ENCODE measurements at regions not wholly inside any gene's neighbourhood (a gene's known extent, or its start where the extent isn't known, plus 50 kb on each side); places are given as distances from the start of the nearest gene placed in this dataset.

DNA sequence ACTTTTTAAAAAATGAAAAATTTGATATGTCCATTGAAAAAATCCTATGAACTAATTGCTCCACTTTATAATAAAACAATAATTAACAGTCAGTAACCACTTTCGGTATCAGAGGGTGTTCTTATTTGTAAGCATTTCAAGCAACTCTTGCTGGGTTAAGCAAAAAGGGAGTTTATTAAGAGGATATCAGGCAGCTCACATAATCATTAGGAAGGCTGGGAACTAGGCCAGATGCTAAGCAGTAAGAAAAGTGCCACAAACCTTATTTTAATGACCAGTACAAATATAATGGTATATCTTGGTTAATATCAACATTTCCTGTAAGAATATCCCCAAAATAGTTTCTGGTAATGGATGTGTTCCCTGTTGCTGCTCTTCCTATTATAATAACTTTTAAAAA is 2618.3 kb upstream of the PCDH20 start:
- Histone ChIP-seq H3K79me2 (ENCODE audit: control insufficient read depth, insufficient read depth, low read length, unreplicated experiment) (no peaks in the 10 kb centered on the region), H3K4me1 (ENCODE audit: control insufficient read depth, insufficient read depth, low read length, unreplicated experiment) (no peaks in the 10 kb centered on the region), H2AFZ (ENCODE audit: low read length, unreplicated experiment) (no peak overlapping the region)

DNA sequence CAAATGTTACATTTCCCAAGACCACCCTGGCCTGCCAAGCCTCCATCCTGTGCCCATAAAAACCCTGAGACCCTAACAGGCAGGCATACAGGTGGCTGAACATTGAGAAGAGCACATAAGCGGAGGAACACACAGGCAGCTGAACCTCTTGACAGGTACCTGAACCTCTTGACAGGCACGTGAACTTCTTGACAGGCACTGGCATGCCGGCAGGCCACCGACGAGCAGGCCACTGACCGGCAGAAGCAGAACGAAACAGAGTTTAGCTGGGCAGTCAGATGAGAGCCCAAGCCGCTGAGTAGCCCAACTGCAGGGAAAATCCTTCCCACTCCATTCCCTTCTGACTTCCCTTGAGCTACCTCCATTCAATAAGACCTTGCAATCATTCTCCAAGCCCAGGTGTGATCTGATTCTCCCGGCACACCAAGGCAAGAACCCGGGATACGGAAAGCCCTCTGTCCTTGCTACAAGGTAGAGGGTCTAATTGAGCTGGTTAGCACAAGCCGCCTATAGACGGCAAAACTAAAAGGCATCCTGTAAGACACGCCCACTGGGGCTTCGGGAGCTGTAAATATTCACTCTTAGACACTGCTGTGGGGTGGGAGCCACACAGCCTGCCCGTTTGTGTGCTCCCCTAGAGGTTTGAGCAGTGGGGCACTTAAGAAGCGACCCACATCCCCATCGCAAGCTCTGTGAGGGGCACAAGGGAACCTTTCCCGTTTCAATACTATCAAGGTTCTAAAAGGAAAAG is 2613.9 kb upstream of the PCDH20 start:
- no peaks in the 10 kb centered on the region for H3K79me2 ChIP-seq (ENCODE audit: control insufficient read depth, insufficient read depth, low read length, unreplicated experiment)
- H2AFZ ChIP-seq (ENCODE audit: low read length, unreplicated experiment) = no peak overlapping the region
- no peaks in the 10 kb centered on the region for H3K36me3 ChIP-seq (ENCODE audit: insufficient read depth, low read length)
- H3K4me1 ChIP-seq (ENCODE audit: control insufficient read depth, insufficient read depth, low read length, unreplicated experiment) = no peaks in the 10 kb centered on the region
- H3K27ac ChIP-seq (ENCODE audit: low read depth, low read length) = no peak overlapping the region
- no peak overlapping the region for H3K4me3 ChIP-seq (ENCODE audit: low read depth, low read length)
- no peaks in the 10 kb centered on the region for H3K27me3 ChIP-seq (ENCODE audit: insufficient read depth, low read length)

More for the DNA sequence above, 2618.3 kb upstream of the PCDH20 start:
- Histone ChIP-seq H3K36me3 (ENCODE audit: insufficient read depth, low read length) (no peaks in the 10 kb centered on the region), H3K27me3 (ENCODE audit: insufficient read depth, low read length) (no peaks in the 10 kb centered on the region), H3K4me3 (ENCODE audit: low read depth, low read length) (no peak overlapping the region), H3K27ac (ENCODE audit: low read depth, low read length) (no peak overlapping the region)

DNA sequence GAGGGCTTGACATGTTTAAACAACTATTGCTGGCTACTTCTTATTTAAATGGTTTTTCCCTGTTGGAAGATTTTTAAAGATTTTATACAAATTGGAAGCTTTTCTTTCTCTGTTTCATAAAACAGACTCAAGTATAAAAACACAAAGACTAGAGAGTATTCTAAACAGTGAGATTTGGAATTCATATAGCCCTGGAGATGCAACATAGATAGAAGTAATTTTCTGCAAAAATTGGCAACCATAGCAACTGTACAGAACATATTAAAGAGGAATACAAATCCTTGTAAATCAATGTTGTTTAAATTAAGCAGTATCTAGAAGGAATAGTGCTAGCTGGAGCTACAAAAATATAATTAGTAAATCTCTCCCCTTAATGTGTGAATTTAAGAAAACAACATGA is 2612.9 kb upstream of the PCDH20 start:
- H2AFZ ChIP-seq (ENCODE audit: low read length, unreplicated experiment) = no peak overlapping the region
- H3K27ac ChIP-seq (ENCODE audit: low read depth, low read length) = no peak overlapping the region
- no peaks in the 10 kb centered on the region for H3K4me1 ChIP-seq (ENCODE audit: control insufficient read depth, insufficient read depth, low read length, unreplicated experiment)
- no peaks in the 10 kb centered on the region for H3K27me3 ChIP-seq (ENCODE audit: insufficient read depth, low read length)
- no peaks in the 10 kb centered on the region for H3K36me3 ChIP-seq (ENCODE audit: insufficient read depth, low read length)
- H3K4me3 ChIP-seq (ENCODE audit: low read depth, low read length) = no peak overlapping the region
- H3K79me2 ChIP-seq (ENCODE audit: control insufficient read depth, insufficient read depth, low read length, unreplicated experiment) = no peaks in the 10 kb centered on the region

DNA sequence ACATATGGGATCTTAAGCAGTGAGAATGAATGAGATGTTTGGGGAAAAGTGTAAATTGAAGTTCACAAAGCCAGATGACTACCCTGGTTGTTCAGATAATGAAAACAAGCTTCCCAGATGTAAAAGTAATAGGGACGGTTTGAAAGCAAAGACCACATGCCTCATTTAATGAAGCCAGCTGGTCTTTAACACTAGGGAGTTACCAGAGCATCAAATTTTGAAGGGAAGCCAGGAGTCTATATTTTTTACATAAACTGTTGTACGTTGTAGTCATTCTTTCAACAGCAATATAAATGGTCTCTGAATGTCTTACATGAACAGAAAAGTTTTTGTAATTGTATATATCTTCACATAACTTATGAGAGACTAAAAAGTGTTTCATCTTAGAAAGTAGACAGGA is 2604.5 kb upstream of the PCDH20 start:
- Histone ChIP-seq H2AFZ (ENCODE audit: low read length, unreplicated experiment) (no peak overlapping the region), H3K4me3 (ENCODE audit: low read depth, low read length) (no peak overlapping the region), H3K4me1 (ENCODE audit: control insufficient read depth, insufficient read depth, low read length, unreplicated experiment) (no peaks in the 10 kb centered on the region), H3K27me3 (ENCODE audit: insufficient read depth, low read length) (no peaks in the 10 kb centered on the region), H3K79me2 (ENCODE audit: control insufficient read depth, insufficient read depth, low read length, unreplicated experiment) (no peaks in the 10 kb centered on the region), H3K27ac (ENCODE audit: low read depth, low read length) (no peak overlapping the region), H3K36me3 (ENCODE audit: insufficient read depth, low read length) (no peaks in the 10 kb centered on the region)

DNA sequence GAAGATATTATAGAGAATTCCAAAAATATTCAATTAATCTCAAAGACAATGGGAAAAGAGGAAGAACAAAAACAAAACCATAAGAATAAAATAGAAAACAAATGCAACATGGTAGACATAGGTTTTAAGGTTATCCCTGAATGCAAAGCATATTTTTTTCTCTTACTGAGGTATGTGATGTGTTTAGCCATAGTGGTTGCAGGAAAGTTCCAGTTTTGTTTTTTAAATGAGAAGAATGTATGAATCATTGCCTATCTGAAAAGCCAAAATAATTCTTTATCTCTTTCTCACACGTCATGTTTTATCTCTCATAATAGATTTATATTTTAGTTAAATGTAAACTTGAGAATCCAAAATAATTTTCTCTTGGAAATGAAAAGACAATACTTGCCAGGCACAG is 2591.7 kb upstream of the PCDH20 start:
- no peak overlapping the region for H3K27ac ChIP-seq (ENCODE audit: low read depth, low read length)

DNA sequence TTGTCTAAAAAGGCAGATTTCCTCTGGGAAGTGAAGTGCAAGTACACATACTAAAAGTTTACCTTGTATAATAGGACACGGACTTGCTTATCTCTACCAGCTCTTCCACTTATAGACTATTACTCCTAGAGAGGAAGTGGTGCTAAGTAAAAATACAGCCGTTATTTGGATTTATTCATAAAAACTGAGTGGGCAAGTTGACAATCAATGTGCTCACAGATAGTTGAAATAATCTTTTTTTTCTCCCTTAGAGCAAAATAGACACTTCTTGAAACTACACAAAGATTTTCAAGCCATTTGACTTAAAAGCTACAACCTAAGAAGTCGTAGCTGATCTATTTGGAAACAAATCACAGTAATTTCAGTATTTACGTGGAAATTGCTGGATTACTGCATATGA is 2584.7 kb upstream of the PCDH20 start:
- Histone ChIP-seq H3K36me3 (ENCODE audit: insufficient read depth, low read length) (no peaks in the 10 kb centered on the region), H3K4me3 (ENCODE audit: low read depth, low read length) (no peak overlapping the region), H3K4me1 (ENCODE audit: control insufficient read depth, insufficient read depth, low read length, unreplicated experiment) (no peaks in the 10 kb centered on the region), H2AFZ (ENCODE audit: low read length, unreplicated experiment) (no peak overlapping the region), H3K79me2 (ENCODE audit: control insufficient read depth, insufficient read depth, low read length, unreplicated experiment) (no peaks in the 10 kb centered on the region), H3K27ac (ENCODE audit: low read depth, low read length) (no peak overlapping the region), H3K27me3 (ENCODE audit: insufficient read depth, low read length) (no peaks in the 10 kb centered on the region)

More for the DNA sequence above, 2591.7 kb upstream of the PCDH20 start:
- Histone ChIP-seq H3K79me2 (ENCODE audit: control insufficient read depth, insufficient read depth, low read length, unreplicated experiment) (no peaks in the 10 kb centered on the region), H2AFZ (ENCODE audit: low read length, unreplicated experiment) (no peak overlapping the region), H3K36me3 (ENCODE audit: insufficient read depth, low read length) (no peaks in the 10 kb centered on the region), H3K4me1 (ENCODE audit: control insufficient read depth, insufficient read depth, low read length, unreplicated experiment) (no peaks in the 10 kb centered on the region), H3K27me3 (ENCODE audit: insufficient read depth, low read length) (no peaks in the 10 kb centered on the region), H3K4me3 (ENCODE audit: low read depth, low read length) (no peak overlapping the region)

DNA sequence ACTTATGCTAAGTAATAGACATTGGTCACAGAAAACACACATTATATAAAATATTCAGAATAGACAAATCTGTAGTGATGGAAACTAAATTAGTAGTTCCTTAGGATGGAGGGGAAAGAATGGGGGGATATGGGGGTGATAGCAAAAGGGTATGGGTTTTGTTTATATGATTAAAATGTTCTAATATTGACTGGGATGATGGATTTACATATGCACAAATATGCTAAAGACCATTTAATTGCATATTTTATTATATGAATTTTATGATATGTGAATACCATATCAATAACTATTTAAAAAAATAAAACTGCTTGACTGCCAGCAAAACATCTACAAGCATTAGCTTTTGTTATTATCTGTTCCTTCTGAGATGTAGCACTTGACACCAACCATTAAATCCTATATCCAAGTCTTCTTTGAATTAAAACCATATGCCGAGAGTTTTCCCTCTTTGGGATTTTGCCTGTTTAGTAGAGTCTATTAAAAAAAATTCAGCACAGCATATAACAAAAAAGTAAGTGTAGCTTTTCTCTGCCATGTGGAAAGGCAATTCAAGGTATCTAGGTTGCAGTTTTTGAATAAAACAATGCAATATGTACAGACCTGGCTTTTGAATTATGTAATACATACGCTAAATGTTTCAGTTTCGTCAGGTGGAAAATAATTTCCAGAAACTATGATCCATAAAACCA is 2584.1 kb upstream of the PCDH20 start:
- Histone ChIP-seq H3K79me2 (ENCODE audit: control insufficient read depth, insufficient read depth, low read length, unreplicated experiment) (no peaks in the 10 kb centered on the region), H3K4me1 (ENCODE audit: control insufficient read depth, insufficient read depth, low read length, unreplicated experiment) (no peaks in the 10 kb centered on the region), H3K27ac (ENCODE audit: low read depth, low read length) (no peak overlapping the region), H3K27me3 (ENCODE audit: insufficient read depth, low read length) (no peaks in the 10 kb centered on the region), H3K36me3 (ENCODE audit: insufficient read depth, low read length) (no peaks in the 10 kb centered on the region), H3K4me3 (ENCODE audit: low read depth, low read length) (no peak overlapping the region), H2AFZ (ENCODE audit: low read length, unreplicated experiment) (no peak overlapping the region)

DNA sequence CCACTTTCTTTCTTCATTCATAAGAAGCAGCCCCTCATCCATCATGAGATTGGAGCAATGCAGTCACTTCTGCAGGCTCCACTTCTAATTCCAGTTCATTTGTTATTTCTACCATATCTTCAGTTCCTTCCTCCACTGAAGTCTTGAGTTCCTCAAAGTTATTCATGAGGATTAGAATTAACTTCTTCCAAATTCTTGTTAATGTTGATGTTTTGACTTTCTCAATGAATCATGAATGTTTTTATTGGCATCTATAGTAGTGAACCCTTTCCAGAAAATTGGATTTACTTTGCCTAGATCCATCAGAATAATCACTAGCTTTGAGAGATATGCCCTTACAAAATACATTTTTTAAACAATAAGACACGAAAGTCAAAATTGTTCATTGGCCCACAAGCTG is 2567.7 kb upstream of the PCDH20 start:
- Histone ChIP-seq H3K27ac (ENCODE audit: low read depth, low read length) (no peak overlapping the region), H3K79me2 (ENCODE audit: control insufficient read depth, insufficient read depth, low read length, unreplicated experiment) (no peaks in the 10 kb centered on the region), H3K4me1 (ENCODE audit: control insufficient read depth, insufficient read depth, low read length, unreplicated experiment) (no peaks in the 10 kb centered on the region), H2AFZ (ENCODE audit: low read length, unreplicated experiment) (no peak overlapping the region), H3K4me3 (ENCODE audit: low read depth, low read length) (no peak overlapping the region), H3K36me3 (ENCODE audit: insufficient read depth, low read length) (no peaks in the 10 kb centered on the region), H3K27me3 (ENCODE audit: insufficient read depth, low read length) (no peaks in the 10 kb centered on the region)

DNA sequence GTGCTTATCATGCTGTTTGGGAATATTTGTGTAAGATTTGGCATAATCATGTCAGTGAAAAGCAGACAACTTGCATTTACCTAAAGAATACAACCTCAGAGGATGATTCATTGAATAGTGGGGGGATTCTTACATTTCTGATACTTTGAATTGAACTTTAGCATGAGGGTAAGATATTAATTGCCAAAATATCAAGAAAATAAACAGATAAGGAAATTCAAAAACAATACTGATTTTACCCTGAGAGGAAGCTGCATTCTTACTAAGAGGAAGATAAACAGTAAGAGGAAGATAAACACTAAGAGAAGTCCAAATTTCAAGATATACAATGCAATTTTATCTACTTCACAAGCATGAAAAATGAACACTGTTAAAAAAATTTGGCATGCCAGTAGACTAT is 2564.3 kb upstream of the PCDH20 start:
- Histone ChIP-seq H3K79me2 (ENCODE audit: control insufficient read depth, insufficient read depth, low read length, unreplicated experiment) (no peaks in the 10 kb centered on the region), H3K27me3 (ENCODE audit: insufficient read depth, low read length) (no peaks in the 10 kb centered on the region), H3K27ac (ENCODE audit: low read depth, low read length) (no peak overlapping the region), H3K36me3 (ENCODE audit: insufficient read depth, low read length) (no peaks in the 10 kb centered on the region), H3K4me1 (ENCODE audit: control insufficient read depth, insufficient read depth, low read length, unreplicated experiment) (no peaks in the 10 kb centered on the region), H3K4me3 (ENCODE audit: low read depth, low read length) (no peak overlapping the region), H2AFZ (ENCODE audit: low read length, unreplicated experiment) (no peak overlapping the region)

DNA sequence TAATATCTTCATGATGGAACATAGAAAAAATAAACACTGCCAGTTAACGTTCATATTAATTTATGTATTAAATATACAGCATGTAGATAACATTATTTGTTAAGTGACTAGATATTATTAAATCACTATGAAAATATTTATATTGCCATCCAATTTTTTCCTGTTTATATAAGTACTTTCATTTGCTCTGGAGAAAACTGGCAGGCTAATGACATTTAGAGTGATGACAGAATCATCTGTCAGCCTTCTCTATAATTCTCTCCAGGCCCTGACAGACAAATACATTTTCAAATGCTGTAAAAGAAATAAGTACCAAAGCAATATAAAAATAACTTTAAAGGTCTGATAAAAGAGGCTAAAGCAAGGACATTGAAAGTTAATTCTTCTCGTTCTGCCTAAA is 2556.7 kb upstream of the PCDH20 start:
- Histone ChIP-seq H2AFZ (ENCODE audit: low read length, unreplicated experiment) (no peak overlapping the region), H3K36me3 (ENCODE audit: insufficient read depth, low read length) (no peaks in the 10 kb centered on the region), H3K27ac (ENCODE audit: low read depth, low read length) (no peak overlapping the region)

DNA sequence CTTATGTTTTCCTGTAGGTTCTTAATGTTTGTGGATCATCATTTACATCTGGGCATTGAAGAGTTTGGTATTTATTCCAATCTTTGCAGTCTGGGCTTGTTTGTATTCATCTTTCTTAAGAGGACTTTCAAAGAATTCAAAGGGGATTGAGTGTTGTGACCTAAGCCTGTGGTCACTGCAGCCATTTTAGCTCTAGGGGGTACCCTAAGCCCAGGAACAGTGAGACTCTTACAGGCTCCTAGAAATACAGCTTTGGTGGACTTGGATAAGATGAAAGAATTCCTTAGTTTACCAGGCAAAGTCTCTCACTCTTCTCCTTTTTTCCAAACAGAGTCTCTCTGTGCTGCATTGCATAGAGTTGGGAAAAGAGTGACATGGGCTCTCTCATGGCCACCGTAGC is 2539.0 kb upstream of the PCDH20 start:
- no peaks in the 10 kb centered on the region for H3K27me3 ChIP-seq (ENCODE audit: insufficient read depth, low read length)
- no peaks in the 10 kb centered on the region for H3K79me2 ChIP-seq (ENCODE audit: control insufficient read depth, insufficient read depth, low read length, unreplicated experiment)
- no peak overlapping the region for H3K4me3 ChIP-seq (ENCODE audit: low read depth, low read length)
- no peak overlapping the region for H2AFZ ChIP-seq (ENCODE audit: low read length, unreplicated experiment)
- H3K36me3 ChIP-seq (ENCODE audit: insufficient read depth, low read length) = no peaks in the 10 kb centered on the region; the same call in 1 of the 2 replicates
- H3K27ac ChIP-seq (ENCODE audit: low read depth, low read length) = no peak overlapping the region
- H3K4me1 ChIP-seq (ENCODE audit: control insufficient read depth, insufficient read depth, low read length, unreplicated experiment) = no peaks in the 10 kb centered on the region

More for the DNA sequence above, 2556.7 kb upstream of the PCDH20 start:
- Histone ChIP-seq H3K4me1 (ENCODE audit: control insufficient read depth, insufficient read depth, low read length, unreplicated experiment) (no peaks in the 10 kb centered on the region), H3K79me2 (ENCODE audit: control insufficient read depth, insufficient read depth, low read length, unreplicated experiment) (no peaks in the 10 kb centered on the region), H3K4me3 (ENCODE audit: low read depth, low read length) (no peak overlapping the region), H3K27me3 (ENCODE audit: insufficient read depth, low read length) (no peaks in the 10 kb centered on the region)

Data from ACC112 (cell line).